Pancreas (tissue), 10 donors: ENCODE measurements at regions not wholly inside any gene's neighbourhood (a gene's known extent, or its start where the extent isn't known, plus 50 kb on each side); places are given as distances from the start of the nearest gene placed in this dataset.

Experiments
- ATAC-seq, 4 donors: fragments of 200-7000 bp; cut with Tn5 transposase; one replicate each; pipeline versions ENCODE4 v1.8.0 to v1.9.1; 2020; ENCODE audit warnings: mild to moderate bottlenecking in 4 of 4, moderate library complexity in 4 of 4
- DNase-seq, 6 donors: peaks; one replicate each; pipeline ENCODE4 v3.0.0-alpha.2; 2020
- FAIRE-seq: peaks from 2 replicates; lab custom pipeline; 2012; peaks lifted over from hg19 to GRCh38; lab: Jason Lieb, UNC
- H3K27ac ChIP-seq, 4 donors: fragments of 200-600 bp; sonication (generic); 1 replicate in 3 of 4; 2 replicates in 1 of 4; pipeline versions ENCODE4 v1.5.0 to v1.8.0; 2020
- H3K27me3 ChIP-seq, 4 donors: fragments of 200-600 bp; one replicate each; pipeline ENCODE4 v1.8.0; 2021
- H3K36me3 ChIP-seq, 3 donors: fragments of 200-600 bp; sonication (generic) in 1 of 3; one replicate each; pipeline versions ENCODE4 v1.5.0 to v1.8.0; 2020 to 2021
- H3K4me1 ChIP-seq, 3 donors: fragments of 200-600 bp; one replicate each; pipeline ENCODE4 v1.8.0; 2021
- H3K4me3 ChIP-seq, 4 donors: fragments of 200-600 bp; sonication (generic) in 2 of 4; one replicate each; pipeline versions ENCODE4 v1.5.0 to v1.8.0; 2020 to 2021
- H3K9me3 ChIP-seq, 4 donors: fragments of 200-600 bp; one replicate each; pipeline ENCODE4 v1.8.0; 2021
- CTCF ChIP-seq, 4 donors: fragments of 200-600 bp; sonication (generic) in 3 of 4; IDR thresholded peaks; one replicate each; pipeline versions ENCODE4 v1.5.0 to v1.8.0; 2021; ENCODE audit warnings: antibody characterized with exemption in 4 of 4
- WGBS, 2 donors: extraction: QIAGEN DNeasy Blood & Tissue Kit; methylation state at CpG; one replicate each; pipeline ENCODE4 v1.1.7; 2013; 5-methylcytosine and 5-hydroxymethylcytosine counted together
- intact Hi-C, 3 donors: fragments of 100-400 bp; cut with DNase I; formaldehyde crosslinking; loops; one replicate each; pipeline versions ENCODE4 v1.11.1 to v1.14.2; 2022
- donor health status: healthy with polysubstance abuse.
- donor health status: DM: no; HTN: no; CAD: no; lungs with moderate emphysema.
- donor health status: DM: no; HTN: no; CAD: no.
- donor health status: control.
- donor health status: control.
- donor health status: Bipolar disorder and iron deficiency.
- donor health status: DM: yes; HTN: yes; CAD: no.
- donor health status: DM: no; HTN: no; CAD: no.
- donor health status: DM: no; HTN: no; CAD: no.
- donor health status: DM: yes; HTN: yes; CAD: no.

DNA sequence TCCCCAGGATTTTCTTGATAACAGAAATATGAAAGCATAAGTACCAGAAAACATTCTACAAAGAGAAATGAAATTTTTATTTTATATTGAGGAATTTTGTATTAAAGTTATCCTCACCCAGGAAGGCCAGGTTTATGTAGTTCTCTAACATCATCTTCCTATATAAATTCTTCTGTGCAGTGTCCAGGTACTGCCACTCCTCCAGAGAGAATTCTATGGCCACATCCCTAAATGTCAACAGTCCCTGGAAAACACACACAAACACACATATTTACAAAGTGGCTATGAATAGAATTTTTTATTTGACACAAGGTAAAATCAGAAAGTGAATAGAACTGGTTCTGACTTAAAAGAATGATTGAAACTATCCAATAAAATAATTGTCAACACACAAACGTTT, 110.5 kb upstream of the ZNF91 start:
- Histone ChIP-seq H3K27ac (no peak overlapping the region), H3K4me1 (no peaks in the 10 kb centered on the region), H3K36me3 (no peaks in the 10 kb centered on the region), H3K27me3 (no peaks in the 10 kb centered on the region), H3K4me3 (no peak overlapping the region), H3K9me3 (no peaks in the 10 kb centered on the region)
- TF ChIP-seq CTCF (IDR thresholded peaks at IDR 0.05): no peak
- no peak for DNase-seq
- 4 to 8% methylated on average over 1 of the region's 1 CpG for WGBS, 2 donors
- no peak for ATAC-seq
- intact Hi-C loops: no loop called here
- peak; percentile 54 for FAIRE-seq

GRCh38 chr19:23482829-23483228, 87.6 kb upstream of the ZNF91 start:
- H3K36me3 ChIP-seq: no peaks in the 10 kb centered on the region
- H3K27ac ChIP-seq: no peak overlapping the region
- FAIRE-seq: no peak
- H3K4me1 ChIP-seq: no peaks in the 10 kb centered on the region
- no peak for TF ChIP-seq CTCF (IDR thresholded peaks at IDR 0.05)
- intact Hi-C loops: no loop called here
- WGBS, 2 donors: 33 to 58% methylated on average over 5 of the region's 5 CpGs
- H3K27me3 ChIP-seq: no peaks in the 10 kb centered on the region
- H3K9me3 ChIP-seq: no peaks in the 10 kb centered on the region
- no peak for DNase-seq
- ATAC-seq: no peak
- H3K4me3 ChIP-seq: no peak overlapping the region

DNA sequence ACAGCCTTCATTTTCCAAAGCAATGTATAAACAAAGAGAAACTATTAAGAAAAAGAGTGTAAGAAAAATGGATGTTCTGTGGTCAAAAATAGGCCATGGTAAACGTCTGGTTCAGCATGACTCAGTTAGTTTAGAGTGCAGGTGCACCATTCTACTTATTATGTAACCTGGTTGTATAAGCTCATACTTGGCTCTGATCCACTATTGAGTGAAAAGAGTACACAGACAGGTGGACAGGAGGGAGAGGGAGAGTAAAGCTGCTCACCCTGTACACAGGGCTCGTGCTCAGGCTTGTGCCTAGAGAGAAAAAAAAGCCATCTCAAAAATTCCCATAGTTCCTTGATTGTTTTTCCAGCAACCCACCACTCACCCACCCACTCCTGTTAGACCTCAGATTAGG, 85.8 kb upstream of the ZNF91 start:
- Histone ChIP-seq H3K9me3 (no peaks in the 10 kb centered on the region), H3K27ac (no peak overlapping the region), H3K4me3 (no peak overlapping the region), H3K36me3 (no peaks in the 10 kb centered on the region), H3K27me3 (no peaks in the 10 kb centered on the region), H3K4me1 (no peaks in the 10 kb centered on the region)
- no peak for TF ChIP-seq CTCF (IDR thresholded peaks at IDR 0.05)
- FAIRE-seq (no peak), ATAC-seq (peak; percentile 43 to 76 (median 53)), DNase-seq (no peak)
- WGBS, 2 donors: 1 to 4% methylated on average over 2 of the region's 2 CpGs
- intact Hi-C loops: no loop called here

- Histone ChIP-seq H3K27ac (no peak overlapping the region), H3K4me1 (no peaks in the 10 kb centered on the region), H3K9me3 (no peaks in the 10 kb centered on the region), H3K27me3 (peaks cover 0 to 6% (median 0%) of the 10 kb centered on the region in 4 donors), H3K36me3 (no peaks in the 10 kb centered on the region), H3K4me3 (no peak overlapping the region)
- WGBS, 2 donors: 33 to 36% methylated on average over 2 of the region's 2 CpGs
- ATAC-seq (no peak), DNase-seq (no peak), FAIRE-seq (no peak)
- intact Hi-C loops: no loop called here
- no peak for TF ChIP-seq CTCF (IDR thresholded peaks at IDR 0.05)
These were observed 80.2 kb upstream of the ZNF91 start for GRCh38 chr19:23475477-23475876.

DNA sequence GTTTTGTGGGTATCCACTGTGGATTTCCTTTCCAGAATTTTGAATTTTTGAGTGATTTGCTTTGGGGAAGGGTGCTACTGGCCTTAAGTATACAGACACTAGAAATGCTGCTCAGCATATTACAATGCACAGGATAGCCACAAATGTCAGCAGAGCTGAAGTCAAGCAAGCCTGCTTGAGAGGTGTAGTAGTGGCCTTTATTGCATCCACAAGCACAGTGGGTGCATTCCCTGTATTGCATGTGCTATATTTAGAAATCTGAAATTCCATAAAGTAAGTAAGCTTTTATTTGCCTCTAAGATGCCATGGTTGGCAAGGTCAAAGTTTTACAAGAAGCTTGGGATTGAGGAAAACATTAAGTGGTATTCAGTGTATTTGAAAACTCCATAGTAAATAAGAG, 79.5 kb upstream of the ZNF91 start:
- DNase-seq (no peak), FAIRE-seq (no peak), ATAC-seq (no peak)
- no peak for TF ChIP-seq CTCF (IDR thresholded peaks at IDR 0.05)
- H3K27ac ChIP-seq: no peak overlapping the region
- intact Hi-C loops: no loop called here
- no peaks in the 10 kb centered on the region for H3K36me3 ChIP-seq
- no peaks in the 10 kb centered on the region for H3K4me1 ChIP-seq
- H3K9me3 ChIP-seq: no peaks in the 10 kb centered on the region
- peaks cover 0 to 6% (median 0%) of the 10 kb centered on the region in 4 donors for H3K27me3 ChIP-seq
- no peak overlapping the region for H3K4me3 ChIP-seq
